ENCODE measurements at regions not wholly inside any gene's neighbourhood (a gene's known extent, or its start where the extent isn't known, plus 50 kb on each side); places are given as distances from the start of the nearest gene placed in this dataset.
"Not testable (repeated sequence)": the region's sequence is repeated elsewhere in the genome, so short reads cannot be mapped to it uniquely, and the experiment has no call there.

DNA sequence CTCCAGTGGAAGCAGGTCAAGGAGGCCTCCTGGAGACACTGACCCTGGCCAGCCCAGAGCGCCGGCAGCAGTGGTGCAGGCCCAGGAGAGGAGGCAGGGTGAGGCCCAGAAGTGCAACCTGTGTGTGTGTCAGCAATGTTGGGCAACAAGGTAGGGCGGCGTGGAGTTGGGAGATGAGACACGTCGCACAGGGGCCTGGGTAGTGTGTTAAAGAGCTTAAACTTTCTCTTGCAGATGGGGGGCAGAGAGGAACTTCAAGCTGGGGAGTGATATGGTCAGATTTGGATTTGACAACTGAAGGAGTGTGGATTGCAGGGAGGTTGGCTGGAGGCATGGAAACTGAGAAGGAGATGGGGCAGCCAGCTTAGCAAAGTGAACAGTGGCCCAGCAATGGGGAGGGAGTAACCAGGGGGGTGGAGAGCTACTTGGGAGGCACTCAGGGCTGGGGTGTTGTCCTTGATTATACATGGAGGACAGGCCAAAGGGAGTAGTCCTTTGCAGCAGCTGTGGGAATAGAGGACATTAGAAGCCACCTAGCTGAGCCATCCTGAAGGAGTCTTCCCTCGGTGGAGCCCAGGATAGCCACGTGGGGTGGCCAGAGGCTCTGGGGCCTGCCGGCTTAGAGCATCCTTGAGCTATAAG lies 278.6 kb upstream of the HS6ST1 start:
- intact Hi-C loops (cut with DNase I; ENCODE audit: low total_unique reads) = no loop called here
- no peaks in the 10 kb centered on the region for H3K27me3 ChIP-seq
- H3K9me3 ChIP-seq = no peaks in the 10 kb centered on the region
- no peaks in the 10 kb centered on the region for H3K36me3 ChIP-seq (ENCODE audit: low read depth, missing control alignments)
- H3K27ac ChIP-seq = no peak overlapping the region
- H3K4me1 ChIP-seq = peaks cover 11% of the 10 kb centered on the region
- 83 to 85% methylated on average over 6 to 9 of the region's 9 CpGs for WGBS, 2 donors
- no peak overlapping the region for H3K4me3 ChIP-seq
- DNase-seq = no peak
- TF ChIP-seq POLR2A (IDR thresholded peaks at IDR 0.05) = no peak
- TF ChIP-seq, protein P1, sequence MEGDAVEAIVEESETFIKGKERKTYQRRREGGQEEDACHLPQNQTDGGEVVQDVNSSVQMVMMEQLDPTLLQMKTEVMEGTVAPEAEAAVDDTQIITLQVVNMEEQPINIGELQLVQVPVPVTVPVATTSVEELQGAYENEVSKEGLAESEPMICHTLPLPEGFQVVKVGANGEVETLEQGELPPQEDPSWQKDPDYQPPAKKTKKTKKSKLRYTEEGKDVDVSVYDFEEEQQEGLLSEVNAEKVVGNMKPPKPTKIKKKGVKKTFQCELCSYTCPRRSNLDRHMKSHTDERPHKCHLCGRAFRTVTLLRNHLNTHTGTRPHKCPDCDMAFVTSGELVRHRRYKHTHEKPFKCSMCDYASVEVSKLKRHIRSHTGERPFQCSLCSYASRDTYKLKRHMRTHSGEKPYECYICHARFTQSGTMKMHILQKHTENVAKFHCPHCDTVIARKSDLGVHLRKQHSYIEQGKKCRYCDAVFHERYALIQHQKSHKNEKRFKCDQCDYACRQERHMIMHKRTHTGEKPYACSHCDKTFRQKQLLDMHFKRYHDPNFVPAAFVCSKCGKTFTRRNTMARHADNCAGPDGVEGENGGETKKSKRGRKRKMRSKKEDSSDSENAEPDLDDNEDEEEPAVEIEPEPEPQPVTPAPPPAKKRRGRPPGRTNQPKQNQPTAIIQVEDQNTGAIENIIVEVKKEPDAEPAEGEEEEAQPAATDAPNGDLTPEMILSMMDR (IDR thresholded peaks at IDR 0.05) = no peak

- H3K27ac ChIP-seq; H3K27me3 ChIP-seq; intact Hi-C loops (cut with DNase I; ENCODE audit: low total_unique reads); H3K4me1 ChIP-seq; H3K9me3 ChIP-seq; H3K4me3 ChIP-seq; DNase-seq; H3K36me3 ChIP-seq (ENCODE audit: low read depth, missing control alignments): not testable (repeated sequence)
- WGBS, 2 donors = 92 to 96% methylated on average over 1 of the region's 1 CpG
Observed at GRCh38 chr2:128598260-128598659, 279.6 kb upstream of the HS6ST1 start.

DNA sequence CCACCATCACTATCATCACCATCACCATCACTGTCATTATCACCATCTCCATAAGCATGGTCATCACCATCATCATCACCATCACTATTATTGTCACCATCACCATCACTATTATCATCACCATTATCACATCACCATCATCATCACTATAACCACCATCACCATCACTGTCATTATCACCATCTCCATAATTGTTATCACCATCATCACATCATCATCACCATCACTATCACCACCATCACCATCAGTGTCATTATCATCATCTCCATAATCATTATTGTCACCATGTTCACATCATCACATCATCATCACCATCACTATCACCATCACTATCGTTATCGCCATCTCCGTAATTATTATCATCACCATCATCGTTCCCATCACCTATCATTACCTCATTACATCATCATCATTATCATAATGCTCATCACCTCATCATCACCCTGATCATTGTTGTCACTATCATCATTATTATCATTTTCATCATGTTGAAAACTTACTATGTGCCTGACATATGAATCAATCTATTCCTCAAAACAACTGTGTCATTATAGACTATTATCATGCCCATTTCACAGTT lies 280.3 kb upstream of the HS6ST1 start:
- WGBS, 2 donors = 94 to 97% methylated on average over 4 of the region's 4 CpGs
- H3K27ac ChIP-seq = no peak overlapping the region
- DNase-seq = no peak
- no peaks in the 10 kb centered on the region for H3K9me3 ChIP-seq
- H3K36me3 ChIP-seq (ENCODE audit: low read depth, missing control alignments) = no peaks in the 10 kb centered on the region
- intact Hi-C loops (cut with DNase I; ENCODE audit: low total_unique reads) = no loop called here
- H3K4me1 ChIP-seq = peaks cover 9% of the 10 kb centered on the region
- H3K27me3 ChIP-seq = no peaks in the 10 kb centered on the region
- TF ChIP-seq, protein P1 (IDR thresholded peaks at IDR 0.05) = no peak
- TF ChIP-seq POLR2A (IDR thresholded peaks at IDR 0.05) = no peak
- H3K4me3 ChIP-seq = no peak overlapping the region

GRCh38 chr2:128599700-128600099 lies 281.0 kb upstream of the HS6ST1 start:
- no peak overlapping the region for H3K4me3 ChIP-seq
- H3K36me3 ChIP-seq (ENCODE audit: low read depth, missing control alignments) = no peaks in the 10 kb centered on the region
- H3K27me3 ChIP-seq = no peaks in the 10 kb centered on the region
- H3K27ac ChIP-seq = no peak overlapping the region
- WGBS, 2 donors = 90 to 98% methylated on average over 8 of the region's 8 CpGs
- TF ChIP-seq, protein P1 (IDR thresholded peaks at IDR 0.05) = no peak
- no peak for TF ChIP-seq POLR2A (IDR thresholded peaks at IDR 0.05)
- H3K9me3 ChIP-seq = no peaks in the 10 kb centered on the region
- H3K4me1 ChIP-seq = peaks cover 9% of the 10 kb centered on the region
- intact Hi-C loops (cut with DNase I; ENCODE audit: low total_unique reads) = no loop called here
- DNase-seq = no peak

- no peak for TF ChIP-seq POLR2A (IDR thresholded peaks at IDR 0.05)
- TF ChIP-seq, protein P1 (IDR thresholded peaks at IDR 0.05) = no peak
- no peak for DNase-seq
- H3K4me1 ChIP-seq = peaks cover 8% of the 10 kb centered on the region
Observed at GRCh38 chr2:128600581-128601297, 282.1 kb upstream of the HS6ST1 start.

More at GRCh38 chr2:128600581-128601297, 282.1 kb upstream of the HS6ST1 start:
- Histone ChIP-seq H3K27ac (no peak overlapping the region), H3K9me3 (no peaks in the 10 kb centered on the region), H3K36me3 (ENCODE audit: low read depth, missing control alignments) (no peaks in the 10 kb centered on the region), H3K27me3 (no peaks in the 10 kb centered on the region), H3K4me3 (no peak overlapping the region)
- intact Hi-C loops (cut with DNase I; ENCODE audit: low total_unique reads) = no loop called here
- 80 to 82% methylated on average over 5 to 15 of the region's 15 CpGs for WGBS, 2 donors

All from testis (tissue), 2 donors.